ENCODE measurements at regions not wholly inside any gene's neighbourhood (a gene's known extent, or its start where the extent isn't known, plus 50 kb on each side); places are given as distances from the start of the nearest gene placed in this dataset.

- H3K4me1 Mint-ChIP-seq (ENCODE audit: low read depth) = no peaks in the 10 kb centered on the region
- H3K27me3 Mint-ChIP-seq (ENCODE audit: low read depth) = no peaks in the 10 kb centered on the region
- H3K9me3 Mint-ChIP-seq = no peaks in the 10 kb centered on the region
- no peaks in the 10 kb centered on the region for H3K36me3 Mint-ChIP-seq (ENCODE audit: low read depth)
- no peak overlapping the region for H3K4me3 Mint-ChIP-seq
- H3K27ac Mint-ChIP-seq = no peak overlapping the region
Observed at GRCh38 chr2:41759880-41760279, 287.9 kb upstream of the PKDCC start.

- Mint-ChIP-seq H3K4me3 (no peak overlapping the region), H3K27ac (no peak overlapping the region), H3K9me3 (no peaks in the 10 kb centered on the region), H3K36me3 (ENCODE audit: low read depth) (no peaks in the 10 kb centered on the region), H3K4me1 (ENCODE audit: low read depth) (no peaks in the 10 kb centered on the region), H3K27me3 (ENCODE audit: low read depth) (no peaks in the 10 kb centered on the region)
Observed at GRCh38 chr2:41763141-41763540, 284.7 kb upstream of the PKDCC start.

GRCh38 chr2:41764131-41764530 lies 283.7 kb upstream of the PKDCC start:
- no peak overlapping the region for H3K27ac Mint-ChIP-seq
- no peak overlapping the region for H3K4me3 Mint-ChIP-seq
- no peaks in the 10 kb centered on the region for H3K36me3 Mint-ChIP-seq (ENCODE audit: low read depth)
- H3K9me3 Mint-ChIP-seq = no peaks in the 10 kb centered on the region
- H3K27me3 Mint-ChIP-seq (ENCODE audit: low read depth) = no peaks in the 10 kb centered on the region
- no peaks in the 10 kb centered on the region for H3K4me1 Mint-ChIP-seq (ENCODE audit: low read depth)

GRCh38 chr2:41764919-41765318 lies 282.9 kb upstream of the PKDCC start:
- no peaks in the 10 kb centered on the region for H3K9me3 Mint-ChIP-seq
- no peaks in the 10 kb centered on the region for H3K4me1 Mint-ChIP-seq (ENCODE audit: low read depth)
- no peaks in the 10 kb centered on the region for H3K36me3 Mint-ChIP-seq (ENCODE audit: low read depth)
- peaks cover 4% of the 10 kb centered on the region for H3K27me3 Mint-ChIP-seq (ENCODE audit: low read depth)
- H3K27ac Mint-ChIP-seq = no peak overlapping the region
- H3K4me3 Mint-ChIP-seq = no peak overlapping the region

- peaks cover 8% of the 10 kb centered on the region for H3K27me3 Mint-ChIP-seq (ENCODE audit: low read depth)
- H3K36me3 Mint-ChIP-seq (ENCODE audit: low read depth) = no peaks in the 10 kb centered on the region
- no peaks in the 10 kb centered on the region for H3K9me3 Mint-ChIP-seq
- H3K27ac Mint-ChIP-seq = no peak overlapping the region
- H3K4me3 Mint-ChIP-seq = no peak overlapping the region
- no peaks in the 10 kb centered on the region for H3K4me1 Mint-ChIP-seq (ENCODE audit: low read depth)
Observed at GRCh38 chr2:41768310-41768709, 279.5 kb upstream of the PKDCC start.

GRCh38 chr2:41771710-41772109 lies 276.1 kb upstream of the PKDCC start:
- peaks cover 15% of the 10 kb centered on the region for H3K27me3 Mint-ChIP-seq (ENCODE audit: low read depth)
- H3K27ac Mint-ChIP-seq = no peak overlapping the region
- no peaks in the 10 kb centered on the region for H3K4me1 Mint-ChIP-seq (ENCODE audit: low read depth)
- H3K9me3 Mint-ChIP-seq = peaks cover 3% of the 10 kb centered on the region
- no peaks in the 10 kb centered on the region for H3K36me3 Mint-ChIP-seq (ENCODE audit: low read depth)
- no peak overlapping the region for H3K4me3 Mint-ChIP-seq

- Mint-ChIP-seq H3K9me3 (peaks cover 3% of the 10 kb centered on the region), H3K4me3 (no peak overlapping the region), H3K27me3 (ENCODE audit: low read depth) (peaks cover 15% of the 10 kb centered on the region), H3K27ac (no peak overlapping the region), H3K36me3 (ENCODE audit: low read depth) (no peaks in the 10 kb centered on the region), H3K4me1 (ENCODE audit: low read depth) (no peaks in the 10 kb centered on the region)
Observed at GRCh38 chr2:41772697-41773096, 275.1 kb upstream of the PKDCC start.

- Mint-ChIP-seq H3K27me3 (ENCODE audit: low read depth) (peaks cover 20% of the 10 kb centered on the region), H3K36me3 (ENCODE audit: low read depth) (no peaks in the 10 kb centered on the region), H3K27ac (no peak overlapping the region), H3K9me3 (peaks cover 3% of the 10 kb centered on the region), H3K4me3 (no peak overlapping the region), H3K4me1 (ENCODE audit: low read depth) (no peaks in the 10 kb centered on the region)
Observed at GRCh38 chr2:41774011-41774605, 273.7 kb upstream of the PKDCC start.

- H3K9me3 Mint-ChIP-seq = peaks cover 3% of the 10 kb centered on the region
- no peak overlapping the region for H3K27ac Mint-ChIP-seq
- H3K4me1 Mint-ChIP-seq (ENCODE audit: low read depth) = no peaks in the 10 kb centered on the region
Observed at GRCh38 chr2:41775366-41776025, 272.3 kb upstream of the PKDCC start.

GRCh38 chr2:41779888-41780287 lies 267.9 kb upstream of the PKDCC start:
- Mint-ChIP-seq H3K4me1 (ENCODE audit: low read depth) (no peaks in the 10 kb centered on the region), H3K27ac (no peak overlapping the region), H3K9me3 (peaks cover 3% of the 10 kb centered on the region), H3K36me3 (ENCODE audit: low read depth) (no peaks in the 10 kb centered on the region), H3K27me3 (ENCODE audit: low read depth) (peaks cover 20% of the 10 kb centered on the region), H3K4me3 (no peak overlapping the region)

More at GRCh38 chr2:41775366-41776025, 272.3 kb upstream of the PKDCC start:
- H3K4me3 Mint-ChIP-seq = no peak overlapping the region
- H3K36me3 Mint-ChIP-seq (ENCODE audit: low read depth) = no peaks in the 10 kb centered on the region
- H3K27me3 Mint-ChIP-seq (ENCODE audit: low read depth) = peaks cover 18% of the 10 kb centered on the region

GRCh38 chr2:41782306-41783158 lies 265.3 kb upstream of the PKDCC start:
- Mint-ChIP-seq H3K4me1 (ENCODE audit: low read depth) (no peaks in the 10 kb centered on the region), H3K36me3 (ENCODE audit: low read depth) (no peaks in the 10 kb centered on the region), H3K9me3 (no peaks in the 10 kb centered on the region), H3K4me3 (no peak overlapping the region), H3K27ac (no peak overlapping the region), H3K27me3 (ENCODE audit: low read depth) (peaks cover 13% of the 10 kb centered on the region)

- no peak overlapping the region for H3K4me3 Mint-ChIP-seq
- H3K27me3 Mint-ChIP-seq (ENCODE audit: low read depth) = peaks cover 5% of the 10 kb centered on the region
- no peaks in the 10 kb centered on the region for H3K36me3 Mint-ChIP-seq (ENCODE audit: low read depth)
- no peak overlapping the region for H3K27ac Mint-ChIP-seq
- no peaks in the 10 kb centered on the region for H3K9me3 Mint-ChIP-seq
- no peaks in the 10 kb centered on the region for H3K4me1 Mint-ChIP-seq (ENCODE audit: low read depth)
Observed at GRCh38 chr2:41784496-41784895, 263.3 kb upstream of the PKDCC start.

GRCh38 chr2:41785251-41786022 lies 262.4 kb upstream of the PKDCC start:
- no peaks in the 10 kb centered on the region for H3K36me3 Mint-ChIP-seq (ENCODE audit: low read depth)
- H3K27ac Mint-ChIP-seq = no peak overlapping the region
- no peaks in the 10 kb centered on the region for H3K4me1 Mint-ChIP-seq (ENCODE audit: low read depth)
- H3K4me3 Mint-ChIP-seq = no peak overlapping the region
- H3K9me3 Mint-ChIP-seq = no peaks in the 10 kb centered on the region
- H3K27me3 Mint-ChIP-seq (ENCODE audit: low read depth) = peaks cover 5% of the 10 kb centered on the region

GRCh38 chr2:41791523-41791922 lies 256.3 kb upstream of the PKDCC start:
- no peak overlapping the region for H3K27ac Mint-ChIP-seq
- no peaks in the 10 kb centered on the region for H3K9me3 Mint-ChIP-seq
- no peaks in the 10 kb centered on the region for H3K27me3 Mint-ChIP-seq (ENCODE audit: low read depth)
- no peak overlapping the region for H3K4me3 Mint-ChIP-seq
- no peaks in the 10 kb centered on the region for H3K36me3 Mint-ChIP-seq (ENCODE audit: low read depth)
- H3K4me1 Mint-ChIP-seq (ENCODE audit: low read depth) = no peaks in the 10 kb centered on the region

Data from T-helper 1 cell treated with Interleukin-12 subunit alpha and Interleukin-12 subunit beta and Interleukin-4 antibody, amounts not matched to agents 30 μg/mL and 1 μg/mL, for 36 hours (primary cell).